ENCODE measurements at regions not wholly inside any gene's neighbourhood (a gene's known extent, or its start where the extent isn't known, plus 50 kb on each side); places are given as distances from the start of the nearest gene placed in this dataset.

GRCh38 chr6:19643287-19643686, 193.9 kb upstream of the ID4 start:
- intact Hi-C loops (cut with micrococcal nuclease) = no loop called here
- H3K27ac ChIP-seq (ENCODE audit: insufficient read depth, low read depth, low read length) = no peak overlapping the region
- H3K9ac ChIP-seq (replicated peaks; ENCODE audit: extremely low read depth, insufficient read depth, low read length) = no peak overlapping the region
- ChIA-PET POLR2A (no interaction called here), CTCF (no interaction called here)
- FAIRE-seq (no peak), DNase-seq (ENCODE audit: low read depth, low spot score) (no peak)
- dilution Hi-C loops (cut with MboI; ENCODE audit: extremely low pct_ligation_motif_present, low sequenced_read_pairs) = no loop called here
- H3K4me1 ChIP-seq (ENCODE audit: control insufficient read depth, extremely low read depth, insufficient read depth, low read length) = no peaks in the 10 kb centered on the region
- BruUV-seq (replicated peaks) = no TSS peak
- H3K9me1 ChIP-seq (replicated peaks; ENCODE audit: control insufficient read depth, extremely low read depth, insufficient read depth, low read length) = no peaks in the 10 kb centered on the region
- no peaks in the 10 kb centered on the region for H3K79me2 ChIP-seq (ENCODE audit: control insufficient read depth, insufficient read depth, low read length)
- H3K4me2 ChIP-seq (ENCODE audit: insufficient read depth, low read length) = no peak overlapping the region
- no peaks in the 10 kb centered on the region for H3K27me3 ChIP-seq (ENCODE audit: control insufficient read depth in 2 of 2, insufficient read depth in 2 of 2, low read length in 2 of 2)
- H3K4me3 ChIP-seq (replicated peaks in 1 of 3; ENCODE audit: insufficient read depth in 1 of 3, low read depth in 1 of 3, low read length in 3 of 3) = no peak overlapping the region
- peaks cover 8% of the 10 kb centered on the region for H3K9me3 ChIP-seq (replicated peaks; ENCODE audit: control insufficient read depth, insufficient read depth, low read length)
- no peak for TF ChIP-seq GATA2 (IDR thresholded peaks at IDR 0.05; ENCODE audit: insufficient read depth, insufficient read length, low read depth, low read length)
- no peak for TF ChIP-seq MYC (IDR thresholded peaks at IDR 0.05; ENCODE audit: low read depth, low read length)
- no peak for TF ChIP-seq CTCF (IDR thresholded peaks at IDR 0.05; ENCODE audit: extremely low read depth in 1 of 2, insufficient read depth in 1 of 2, low read depth in 1 of 2, low read length in 2 of 2)
- TF ChIP-seq JUN (IDR thresholded peaks at IDR 0.05; ENCODE audit: borderline replicate concordance, insufficient read depth, insufficient read length, low read depth) = no peak
- no peak for TF ChIP-seq POLR2A (IDR thresholded peaks at IDR 0.05; ENCODE audit: low read depth, low read length)
- no peak overlapping the region for H2AFZ ChIP-seq (ENCODE audit: low read depth, low read length)
- H3K36me3 ChIP-seq (ENCODE audit: control insufficient read depth in 2 of 2, extremely low read depth in 1 of 2, insufficient read depth in 2 of 2, low read length in 2 of 2) = no peaks in the 10 kb centered on the region
- H4K20me1 ChIP-seq (replicated peaks; ENCODE audit: control insufficient read depth, extremely low read depth, insufficient read depth, low read length) = no peaks in the 10 kb centered on the region

- intact Hi-C loops (cut with micrococcal nuclease) (no loop called here), dilution Hi-C loops (cut with MboI; ENCODE audit: extremely low pct_ligation_motif_present, low sequenced_read_pairs) (no loop called here)
- H3K4me1 ChIP-seq (ENCODE audit: control insufficient read depth, extremely low read depth, insufficient read depth, low read length) = no peaks in the 10 kb centered on the region
- DNase-seq (ENCODE audit: low read depth, low spot score) = no peak
- no peak overlapping the region for H2AFZ ChIP-seq (ENCODE audit: low read depth, low read length)
- no peak overlapping the region for H3K4me3 ChIP-seq (replicated peaks in 1 of 3; ENCODE audit: insufficient read depth in 1 of 3, low read depth in 1 of 3, low read length in 3 of 3)
- H4K20me1 ChIP-seq (replicated peaks; ENCODE audit: control insufficient read depth, extremely low read depth, insufficient read depth, low read length) = no peaks in the 10 kb centered on the region
- no peak for FAIRE-seq
- H3K9me1 ChIP-seq (replicated peaks; ENCODE audit: control insufficient read depth, extremely low read depth, insufficient read depth, low read length) = no peaks in the 10 kb centered on the region
- no peak overlapping the region for H3K4me2 ChIP-seq (ENCODE audit: insufficient read depth, low read length)
- BruUV-seq (replicated peaks) = no TSS peak
- no peaks in the 10 kb centered on the region for H3K79me2 ChIP-seq (ENCODE audit: control insufficient read depth, insufficient read depth, low read length)
- CTCF ChIA-PET = no interaction called here
- H3K9ac ChIP-seq (replicated peaks; ENCODE audit: extremely low read depth, insufficient read depth, low read length) = no peak overlapping the region
- peaks cover 8% of the 10 kb centered on the region for H3K9me3 ChIP-seq (replicated peaks; ENCODE audit: control insufficient read depth, insufficient read depth, low read length)
- no peak for TF ChIP-seq CTCF (IDR thresholded peaks at IDR 0.05; ENCODE audit: extremely low read depth in 1 of 2, insufficient read depth in 1 of 2, low read depth in 1 of 2, low read length in 2 of 2)
- no peak for TF ChIP-seq MAX (IDR thresholded peaks at IDR 0.05; ENCODE audit: insufficient read depth, insufficient read length)
- no peak for TF ChIP-seq JUN (IDR thresholded peaks at IDR 0.05; ENCODE audit: borderline replicate concordance, insufficient read depth, insufficient read length, low read depth)
- no peak for TF ChIP-seq MYC (IDR thresholded peaks at IDR 0.05; ENCODE audit: low read depth, low read length)
- TF ChIP-seq FOS (IDR thresholded peaks at IDR 0.05; ENCODE audit: borderline replicate concordance, insufficient read depth, low read length) = no peak
- no peak for TF ChIP-seq GATA2 (IDR thresholded peaks at IDR 0.05; ENCODE audit: insufficient read depth, insufficient read length, low read depth, low read length)
- TF ChIP-seq POLR2AphosphoS5 (IDR thresholded peaks at IDR 0.05; ENCODE audit: insufficient read depth, low read depth, low read length) = no peak
- no peak for TF ChIP-seq EZH2 (IDR thresholded peaks at IDR 0.05; ENCODE audit: borderline replicate concordance, low read depth, low read length, severe bottlenecking)
- no peak for TF ChIP-seq POLR2A (IDR thresholded peaks at IDR 0.05; ENCODE audit: low read depth, low read length)
- no peak overlapping the region for H3K27ac ChIP-seq (ENCODE audit: insufficient read depth, low read depth, low read length)
- POLR2A ChIA-PET = no interaction called here
- H3K36me3 ChIP-seq (ENCODE audit: control insufficient read depth in 2 of 2, extremely low read depth in 1 of 2, insufficient read depth in 2 of 2, low read length in 2 of 2) = no peaks in the 10 kb centered on the region
- no peaks in the 10 kb centered on the region for H3K27me3 ChIP-seq (ENCODE audit: control insufficient read depth in 2 of 2, insufficient read depth in 2 of 2, low read length in 2 of 2)
These were observed 193.5 kb upstream of the ID4 start for GRCh38 chr6:19643713-19644112.

Data from endothelial cell of umbilical vein (primary cell).